RCC 7860 (cell line): ENCODE measurements at regions not wholly inside any gene's neighbourhood (a gene's known extent, or its start where the extent isn't known, plus 50 kb on each side); places are given as distances from the start of the nearest gene placed in this dataset.

Source experiments
- DNase-seq: peaks from one replicate; pipeline ENCODE4 v3.0.0-alpha.2; 2015; ENCODE audit warnings: low spot score
- FAIRE-seq: peaks from 2 replicates; lab custom pipeline; 2012; peaks lifted over from hg19 to GRCh38; lab: Jason Lieb, UNC

DNA sequence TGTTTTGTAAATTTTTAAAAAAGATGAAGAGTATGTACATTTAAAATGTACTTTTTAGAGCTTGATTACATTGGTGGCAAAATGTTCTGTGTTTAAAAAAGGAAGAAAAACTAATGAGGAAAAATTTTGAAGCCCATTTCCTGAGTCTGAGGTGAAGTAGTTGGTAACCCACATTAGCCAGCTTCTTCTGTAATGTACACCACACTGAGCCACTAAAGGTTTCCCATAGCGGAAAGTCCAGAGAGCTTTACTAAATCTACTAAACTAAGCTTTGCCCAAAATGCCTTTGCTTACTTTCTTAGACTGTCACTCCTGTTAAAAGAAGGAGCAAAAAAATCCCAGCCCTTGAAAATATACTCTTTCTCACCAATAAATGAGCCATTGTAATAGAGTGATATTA is 804.8 kb upstream of the ZEB2 start:
- FAIRE-seq = no peak
- no peak for DNase-seq

DNA sequence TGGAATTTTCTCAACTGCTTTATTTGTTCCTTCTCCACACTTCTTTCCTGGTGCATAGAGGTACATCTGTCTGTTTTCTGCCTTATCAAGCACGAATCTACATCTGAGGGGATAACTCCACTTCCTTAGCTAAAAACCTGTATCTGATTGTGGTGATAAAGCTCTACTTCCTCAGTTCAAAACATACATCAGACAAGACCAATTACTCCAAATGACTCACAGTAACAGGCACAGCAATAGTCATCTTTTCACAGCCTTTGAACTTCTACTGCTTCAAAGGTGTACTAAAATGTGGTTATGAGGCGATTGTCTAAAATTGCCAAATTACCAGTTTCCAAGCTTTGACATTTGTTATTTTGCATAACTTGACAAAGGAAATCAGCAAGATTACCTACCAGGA is 803.6 kb upstream of the ZEB2 start:
- FAIRE-seq = no peak

DNA sequence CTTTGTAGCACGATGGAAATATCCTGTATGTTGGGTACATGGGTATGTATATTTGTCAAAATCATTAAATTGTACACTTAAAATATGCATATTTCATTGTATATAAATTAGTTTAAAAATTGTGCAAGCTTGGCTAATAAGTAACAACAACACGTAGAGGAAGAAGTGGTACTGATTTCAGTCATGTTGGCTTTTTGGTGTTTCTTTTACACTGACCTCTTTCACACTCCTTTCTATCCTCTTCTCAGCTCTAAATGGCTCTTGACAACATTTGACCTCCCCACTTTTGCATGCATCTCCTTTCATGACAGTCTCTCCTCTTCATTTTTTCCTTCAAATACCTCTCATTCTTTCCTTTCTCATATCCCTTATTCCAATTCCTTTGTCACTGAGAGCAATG is 801.4 kb upstream of the ZEB2 start:
- no peak for FAIRE-seq
- DNase-seq = no peak

More for the DNA sequence above, 803.6 kb upstream of the ZEB2 start:
- no peak for DNase-seq

DNA sequence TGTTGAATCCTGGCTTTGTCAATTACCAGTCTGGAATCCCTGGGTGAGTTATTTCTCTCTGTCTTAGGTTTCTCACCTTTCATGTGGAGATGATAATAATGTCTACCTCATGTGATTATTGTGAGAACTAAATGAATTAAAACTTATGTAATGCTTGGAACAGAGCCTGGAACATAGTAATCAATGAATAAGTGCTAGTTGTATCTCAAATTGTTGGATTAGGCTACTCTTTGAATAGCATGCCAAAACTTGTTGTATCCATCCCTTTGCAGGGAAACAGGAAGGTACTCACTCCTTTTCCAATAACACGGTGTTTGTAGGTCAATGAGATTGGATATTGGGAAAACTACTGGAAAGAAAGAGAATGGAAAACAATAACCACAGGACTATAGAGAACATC is 796.6 kb upstream of the ZEB2 start:
- FAIRE-seq (no peak), DNase-seq (no peak)

DNA sequence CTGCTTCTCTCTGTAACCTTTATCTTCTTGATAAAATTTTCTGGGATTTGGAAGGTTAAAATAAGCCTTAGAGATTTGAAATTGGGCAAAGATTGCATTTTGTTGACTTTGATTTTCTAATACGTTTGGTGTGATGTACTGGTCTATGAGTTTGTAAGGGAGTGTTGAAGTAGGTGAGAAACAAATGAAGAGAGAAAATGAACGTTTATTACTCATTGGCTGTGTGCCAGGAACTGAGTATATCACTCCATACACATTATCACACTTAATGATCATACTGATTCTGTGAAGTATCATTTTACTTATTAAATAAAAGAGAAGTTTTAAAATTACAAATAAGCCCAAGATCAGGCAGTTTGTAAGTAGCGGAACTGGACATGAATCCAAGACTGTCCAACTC is 795.1 kb upstream of the ZEB2 start:
- DNase-seq = no peak
- no peak for FAIRE-seq

DNA sequence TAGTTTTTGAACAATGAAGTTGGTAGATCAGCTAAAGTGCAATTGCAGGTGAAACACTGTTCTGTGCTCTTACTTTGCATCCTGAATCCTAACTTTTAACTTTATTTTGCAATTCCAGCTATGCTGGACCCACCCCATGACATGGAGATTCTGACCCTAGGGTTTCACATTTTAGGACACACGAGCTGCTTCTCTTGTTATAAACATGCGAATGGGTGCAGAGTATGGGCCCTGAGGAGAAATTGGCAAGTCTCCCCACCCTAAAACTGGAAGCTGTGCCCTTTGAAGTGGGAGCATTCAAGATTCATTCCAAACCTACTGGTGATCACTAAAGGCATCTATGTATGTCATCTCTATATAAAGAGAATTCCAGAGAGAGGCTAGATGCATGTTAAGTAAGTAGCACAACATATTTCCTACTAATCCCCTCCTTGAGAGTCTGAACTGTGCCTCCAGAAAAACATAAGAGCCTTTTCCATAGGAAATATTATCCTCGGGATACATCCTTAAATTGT is 794.3 kb upstream of the ZEB2 start:
- no peak for DNase-seq
- no peak for FAIRE-seq

DNA sequence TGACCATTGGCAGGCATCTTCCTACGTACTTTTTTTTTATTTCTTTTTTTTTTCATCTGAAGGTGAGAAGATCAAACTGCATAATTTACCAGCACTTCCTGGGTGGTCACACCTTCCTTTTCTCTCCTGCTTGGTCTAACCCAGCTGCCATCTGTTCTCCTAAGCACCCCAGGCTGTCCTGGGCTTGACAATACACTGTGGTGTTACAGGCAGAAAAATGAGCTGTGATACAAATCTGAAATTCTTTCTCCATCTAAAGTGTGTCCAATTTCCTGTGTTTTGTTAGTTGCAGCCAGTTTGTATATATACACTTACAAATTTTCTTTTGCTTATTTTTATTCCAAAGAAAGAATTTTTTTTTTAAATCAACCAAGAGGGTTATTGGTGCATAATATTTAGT is 786.0 kb upstream of the ZEB2 start:
- DNase-seq = no peak
- no peak for FAIRE-seq

DNA sequence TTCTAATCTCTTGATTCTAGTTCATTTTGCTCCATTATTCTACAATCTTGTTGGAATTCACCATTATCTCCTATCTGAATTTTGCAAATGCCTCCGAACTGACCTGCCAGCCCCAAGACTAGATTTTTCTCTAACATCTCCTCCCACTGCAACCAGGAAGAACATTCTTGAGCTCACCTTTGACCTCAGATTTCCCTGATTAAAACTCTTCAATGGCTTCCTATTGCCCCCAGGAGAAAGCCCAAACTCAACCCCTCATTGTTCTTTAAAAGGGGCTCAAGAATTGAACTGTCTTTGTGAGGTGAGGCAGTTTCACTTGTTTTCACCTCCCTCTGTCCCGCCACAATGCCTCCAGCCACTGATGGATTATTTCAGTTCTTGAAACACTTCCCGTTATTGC is 784.6 kb upstream of the ZEB2 start:
- DNase-seq (no peak), FAIRE-seq (no peak)

DNA sequence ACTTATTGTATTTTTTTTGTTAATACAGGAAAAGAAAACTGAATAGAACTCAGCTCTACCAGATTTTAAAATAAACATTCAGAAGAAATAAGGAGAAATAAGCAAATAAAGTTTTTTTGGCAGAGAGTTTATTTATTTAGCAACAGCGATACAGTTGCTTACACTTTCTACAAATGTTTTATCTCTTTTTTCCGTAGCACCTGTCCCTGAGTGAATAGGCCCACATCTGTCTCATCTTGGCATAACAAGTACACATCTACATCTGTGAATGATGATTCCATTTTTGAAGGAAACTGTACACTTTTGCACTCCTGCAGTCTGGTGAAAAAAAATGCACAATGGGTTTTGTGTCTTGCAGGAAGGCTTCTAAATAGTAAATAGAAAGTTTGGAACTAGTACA is 783.6 kb upstream of the ZEB2 start:
- FAIRE-seq (no peak), DNase-seq (no peak)

DNA sequence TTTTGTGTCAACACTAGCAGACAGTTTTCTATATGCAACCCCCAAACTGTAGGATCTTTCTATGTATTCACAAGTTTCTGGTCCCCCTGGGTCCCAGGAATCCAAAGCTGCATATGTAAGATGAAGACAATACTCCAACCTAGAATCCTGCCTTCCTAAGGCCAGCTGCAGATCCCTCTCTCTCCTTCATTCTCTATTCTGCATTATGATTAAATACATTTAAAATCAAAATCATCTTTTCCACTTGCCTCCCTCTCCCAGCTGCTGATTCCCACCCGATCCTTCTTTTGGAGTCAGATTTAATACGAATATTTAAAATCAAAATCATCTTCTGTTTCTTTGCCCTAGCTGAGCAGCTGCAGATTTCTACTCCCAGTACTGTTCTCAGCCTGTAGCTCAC is 783.0 kb upstream of the ZEB2 start:
- no peak for DNase-seq

DNA sequence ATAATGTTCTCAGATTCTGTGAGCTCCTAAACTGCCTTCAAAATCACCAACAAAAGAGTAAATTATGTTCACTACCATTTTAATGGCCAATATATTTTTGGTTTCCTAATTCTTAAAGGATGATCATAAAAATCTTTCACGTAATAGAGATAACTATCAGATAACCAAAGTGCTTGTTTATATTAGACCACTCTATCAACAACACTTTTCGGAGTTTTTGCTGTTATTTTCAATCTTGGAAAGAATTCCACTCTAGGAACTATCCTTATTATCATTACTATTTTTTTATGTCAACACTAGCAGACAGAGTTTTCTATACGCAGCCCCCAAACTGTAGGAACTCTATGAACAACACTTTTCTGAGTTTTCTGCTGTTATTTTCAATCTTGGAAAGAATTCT is 782.5 kb upstream of the ZEB2 start:
- no peak for DNase-seq
- FAIRE-seq = no peak

More for the DNA sequence above, 783.0 kb upstream of the ZEB2 start:
- no peak for FAIRE-seq

DNA sequence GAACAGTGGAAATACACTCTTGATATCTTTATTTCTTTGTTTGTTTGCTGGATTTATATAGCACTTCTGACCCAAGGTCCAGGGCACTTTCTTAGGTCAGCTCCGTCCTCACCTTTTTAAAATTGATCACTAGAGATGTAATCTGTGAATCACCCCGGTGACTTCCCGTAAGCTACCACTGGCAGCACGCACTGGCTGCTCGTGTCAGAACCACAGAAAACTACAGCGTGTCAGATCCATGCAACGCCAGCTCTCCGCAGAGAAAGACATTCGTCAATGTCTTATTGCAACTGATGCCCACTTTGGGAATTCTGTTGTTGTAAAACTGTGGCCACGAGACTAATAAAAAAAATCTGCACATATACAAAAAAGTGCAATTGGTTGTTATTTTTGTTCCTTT is 779.4 kb upstream of the ZEB2 start:
- FAIRE-seq = no peak

DNA sequence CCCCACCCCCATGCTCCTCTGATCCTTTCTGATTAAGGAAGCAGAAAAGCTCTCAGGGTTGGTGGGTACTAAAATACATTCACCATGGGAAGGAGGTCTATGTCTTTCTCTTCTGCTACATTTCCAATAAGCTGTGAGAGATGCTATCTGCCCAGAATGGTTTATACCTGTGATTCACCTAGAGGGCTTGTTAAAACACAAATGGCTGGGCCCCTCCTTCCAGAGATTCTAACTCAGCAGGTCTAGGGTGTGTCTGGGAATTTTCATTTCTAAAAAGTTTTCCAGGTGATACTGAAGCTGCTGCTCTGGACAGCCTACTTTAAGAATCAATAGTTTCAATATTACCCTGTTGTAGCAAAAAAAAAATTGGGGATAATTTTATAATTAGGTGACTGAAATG is 772.2 kb upstream of the ZEB2 start:
- FAIRE-seq (no peak), DNase-seq (no peak)

More for the DNA sequence above, 779.4 kb upstream of the ZEB2 start:
- DNase-seq = no peak

DNA sequence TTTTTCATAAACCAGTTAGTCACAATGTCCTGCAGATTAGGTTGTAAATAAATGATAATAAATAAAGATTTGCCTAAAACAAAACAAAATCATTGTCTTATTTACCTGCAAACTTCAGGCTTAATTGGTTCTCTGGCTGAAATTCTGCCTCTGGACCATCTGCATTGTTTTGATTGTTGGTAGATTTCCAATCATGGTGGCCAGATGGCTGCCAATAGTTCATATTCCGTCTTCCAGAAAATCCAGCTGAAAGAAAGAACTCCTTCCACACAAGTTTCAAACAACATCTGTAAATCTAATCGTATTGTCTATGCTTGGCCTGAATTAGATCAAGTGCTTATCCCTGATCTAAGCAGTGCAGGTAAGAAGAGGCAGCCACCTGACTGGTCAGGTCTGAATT is 771.1 kb upstream of the ZEB2 start:
- DNase-seq (no peak), FAIRE-seq (no peak)

DNA sequence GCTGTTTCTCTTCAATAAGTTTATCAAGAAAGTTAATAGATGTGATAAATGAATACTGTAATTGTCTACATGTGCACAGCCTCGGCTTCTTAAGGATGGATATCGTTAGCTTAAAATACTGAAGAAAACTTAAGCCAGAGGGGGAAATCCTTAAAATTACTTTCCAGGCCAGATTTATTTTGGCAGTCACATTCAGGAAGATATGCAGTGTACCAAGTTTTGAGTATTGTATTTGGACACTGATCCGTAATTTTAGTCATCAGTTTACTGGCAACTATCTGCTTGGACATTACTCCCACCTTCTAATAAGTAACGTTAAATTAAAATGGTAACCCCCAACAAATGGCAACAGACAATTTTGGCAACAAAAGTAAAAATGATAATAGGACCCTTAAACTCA is 770.0 kb upstream of the ZEB2 start:
- no peak for FAIRE-seq

DNA sequence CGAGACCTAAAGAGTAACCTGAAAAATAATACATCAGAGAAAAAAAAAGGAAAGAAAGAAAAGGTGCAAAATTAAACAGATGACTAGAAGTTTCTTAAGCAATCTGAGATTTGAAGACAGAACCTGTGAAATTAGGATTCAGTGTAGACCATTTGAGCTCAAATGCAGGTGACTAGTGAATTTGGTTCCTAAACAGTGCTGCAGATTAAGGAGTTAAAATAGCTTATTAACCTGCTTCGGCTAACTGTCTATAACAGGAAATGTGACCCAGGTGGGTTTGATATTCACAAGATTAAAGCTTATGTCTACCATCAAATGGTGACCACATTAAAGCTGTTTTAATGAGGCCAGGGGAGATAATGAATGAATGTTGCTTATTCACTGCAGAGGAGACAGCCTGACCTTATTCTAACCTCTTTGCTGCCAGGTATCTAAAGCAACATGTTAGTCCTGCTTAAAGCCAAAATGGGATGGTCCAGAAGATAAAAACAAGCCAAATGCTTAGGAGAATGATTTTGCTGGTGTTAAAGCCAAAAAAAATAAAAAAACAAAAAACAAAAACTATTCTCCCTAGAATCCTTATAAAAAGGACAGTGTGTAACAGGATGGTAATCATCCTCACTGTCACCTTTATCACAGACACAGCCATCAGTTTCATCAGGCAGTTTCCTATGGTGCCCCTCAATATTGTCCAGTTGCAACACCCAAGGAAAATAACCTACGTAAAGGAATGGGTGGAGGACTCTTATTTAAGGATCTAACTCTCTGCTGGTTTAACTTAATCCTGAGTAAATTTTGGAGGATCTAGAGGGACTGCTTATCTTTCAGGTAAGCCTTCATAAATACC is 769.0 kb upstream of the ZEB2 start:
- FAIRE-seq (no peak), DNase-seq (no peak)

More for the DNA sequence above, 770.0 kb upstream of the ZEB2 start:
- DNase-seq = no peak

DNA sequence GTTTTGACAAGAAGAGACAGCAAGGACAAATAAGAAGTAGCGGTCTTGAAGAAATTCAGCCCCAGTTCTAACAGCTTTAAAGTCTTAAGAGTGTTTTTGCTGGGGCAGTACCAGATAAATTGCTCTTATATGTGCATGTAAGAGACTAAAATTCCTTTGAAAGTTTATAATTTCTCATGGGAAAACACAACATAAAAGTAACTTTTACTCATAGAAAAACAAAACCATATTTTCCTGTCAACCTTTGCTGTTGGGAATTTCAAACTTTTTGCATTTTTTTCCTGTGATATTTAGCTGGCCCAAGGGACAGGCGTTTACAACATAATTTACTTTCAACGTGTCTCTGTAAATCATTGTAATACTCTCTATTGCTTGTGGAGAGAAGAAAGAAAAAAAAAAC is 767.8 kb upstream of the ZEB2 start:
- DNase-seq (no peak), FAIRE-seq (no peak)

DNA sequence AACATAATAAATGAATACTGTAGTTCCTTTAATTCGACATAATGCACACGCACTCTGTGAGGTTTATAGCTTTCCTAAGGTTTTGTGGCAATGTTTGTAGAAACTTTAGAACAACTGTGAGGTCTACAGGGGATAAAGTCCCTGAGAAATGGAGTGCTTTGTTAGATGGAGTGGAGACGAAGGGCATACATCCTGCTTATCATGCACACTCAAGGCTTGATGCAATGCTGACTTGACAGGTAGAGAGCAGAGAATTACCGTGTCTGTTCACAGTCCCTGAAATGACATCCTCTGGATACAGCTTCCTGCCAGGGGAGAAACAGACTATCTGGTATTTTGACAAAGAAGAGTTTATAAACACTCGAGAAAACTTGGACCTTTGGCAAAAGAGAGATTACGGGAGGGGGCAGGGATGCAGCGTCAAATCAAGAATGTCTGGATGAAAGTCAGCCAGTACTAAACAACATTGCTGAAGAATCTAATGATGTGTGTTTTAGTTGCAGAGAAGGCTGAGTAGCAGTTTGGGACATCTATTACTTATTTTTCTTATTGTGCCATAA is 766.9 kb upstream of the ZEB2 start:
- DNase-seq (no peak), FAIRE-seq (no peak)

DNA sequence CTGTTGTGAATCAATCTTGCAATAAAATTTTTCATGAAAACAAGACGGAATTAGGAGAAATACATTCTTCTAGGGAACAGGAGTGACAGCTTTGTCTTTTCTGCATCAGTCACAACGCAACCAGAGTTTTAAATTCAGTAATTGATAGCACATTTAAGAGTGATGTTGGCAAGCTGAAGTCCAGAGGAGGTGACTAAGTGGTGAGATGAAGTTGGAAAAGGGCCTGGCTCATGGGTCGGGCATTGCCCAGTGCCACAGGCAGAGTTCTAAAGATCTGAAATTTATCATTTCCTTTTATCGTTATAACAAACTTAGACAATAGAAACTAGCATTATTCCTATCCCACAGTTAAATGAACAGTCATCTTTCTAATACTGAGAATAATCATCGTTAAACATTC is 764.6 kb upstream of the ZEB2 start:
- FAIRE-seq (no peak), DNase-seq (no peak)

DNA sequence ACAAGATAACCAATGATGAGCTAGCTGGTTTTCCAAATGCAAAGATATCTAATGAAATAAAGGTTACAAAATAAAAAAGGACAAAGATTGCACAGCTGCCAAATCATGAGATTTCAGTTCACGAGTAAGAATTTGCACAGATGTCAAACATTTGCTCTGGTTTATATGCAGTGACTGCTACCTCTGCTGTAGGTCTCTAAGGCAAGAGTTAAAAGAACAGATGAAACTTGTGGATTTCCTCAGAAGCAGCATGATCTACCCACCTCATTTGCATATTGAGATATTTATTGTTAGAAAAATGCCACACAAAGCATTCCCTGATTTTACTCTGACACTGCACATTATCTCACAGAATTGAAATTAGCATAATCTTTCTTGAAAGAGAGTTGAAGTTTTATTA is 763.2 kb upstream of the ZEB2 start:
- DNase-seq (no peak), FAIRE-seq (no peak)

DNA sequence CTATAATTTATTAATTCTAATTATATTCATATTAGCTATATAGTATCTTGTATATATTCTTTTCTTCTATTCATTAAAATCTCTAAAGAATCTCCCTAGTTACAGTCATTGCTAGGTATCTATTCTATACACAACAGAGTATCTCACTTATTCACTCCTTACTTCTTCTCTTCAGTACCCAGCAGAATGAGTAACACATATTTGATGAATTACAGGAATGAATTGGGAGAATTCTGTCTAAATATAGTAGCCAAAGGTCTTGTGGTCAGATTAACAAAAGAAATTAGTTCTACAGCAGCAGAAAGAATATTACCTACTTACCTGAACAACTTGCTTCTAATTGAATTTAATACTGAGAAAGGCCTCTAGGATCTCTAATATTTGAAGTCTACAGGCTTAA is 758.0 kb upstream of the ZEB2 start:
- peak; percentile 26 for DNase-seq
- FAIRE-seq = peak; percentile 54

DNA sequence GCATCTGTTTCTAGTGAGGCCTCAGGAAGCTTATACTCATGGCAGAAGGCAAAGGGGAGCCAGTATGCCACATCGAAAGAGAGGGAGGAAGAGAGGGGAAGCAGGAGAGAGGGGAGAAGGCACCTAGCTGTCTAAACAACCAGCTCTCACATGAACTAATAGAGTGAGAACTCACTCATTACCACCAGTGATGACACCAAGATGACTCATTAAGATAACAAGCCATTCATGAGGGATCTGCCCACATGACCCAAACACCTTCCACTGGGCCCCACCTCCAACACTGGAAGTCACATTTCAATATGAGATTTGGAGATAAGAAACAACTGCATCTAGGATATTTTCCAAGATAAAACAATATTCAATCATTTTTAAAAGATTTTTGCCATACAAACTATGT is 753.9 kb upstream of the ZEB2 start:
- no peak for FAIRE-seq
- DNase-seq = peak; percentile 47

DNA sequence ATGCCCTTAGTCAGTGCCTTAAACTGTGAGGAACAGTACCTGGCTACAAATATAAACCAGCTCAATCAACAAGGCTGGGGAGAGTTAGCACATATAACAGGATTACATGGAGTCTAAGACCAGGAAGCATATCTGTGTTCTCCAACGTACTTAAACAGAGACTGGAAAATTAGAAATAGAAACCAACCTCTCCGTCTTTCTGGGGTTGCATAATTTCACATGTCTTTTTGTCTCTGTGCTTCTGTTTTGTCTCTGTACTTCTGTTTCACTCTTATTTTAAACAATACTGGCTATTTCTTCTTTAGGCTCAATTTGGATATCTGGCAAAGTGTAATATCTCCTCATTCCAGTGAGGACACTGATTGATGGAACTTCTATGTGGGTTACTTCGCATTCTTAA is 749.0 kb upstream of the ZEB2 start:
- no peak for FAIRE-seq
- DNase-seq = no peak
